ENCODE measurements at regions not wholly inside any gene's neighbourhood (a gene's known extent, or its start where the extent isn't known, plus 50 kb on each side); places are given as distances from the start of the nearest gene placed in this dataset.
A peak's percentile ranks its signal among the peaks of the same experiment; 100 is the strongest.

DNA sequence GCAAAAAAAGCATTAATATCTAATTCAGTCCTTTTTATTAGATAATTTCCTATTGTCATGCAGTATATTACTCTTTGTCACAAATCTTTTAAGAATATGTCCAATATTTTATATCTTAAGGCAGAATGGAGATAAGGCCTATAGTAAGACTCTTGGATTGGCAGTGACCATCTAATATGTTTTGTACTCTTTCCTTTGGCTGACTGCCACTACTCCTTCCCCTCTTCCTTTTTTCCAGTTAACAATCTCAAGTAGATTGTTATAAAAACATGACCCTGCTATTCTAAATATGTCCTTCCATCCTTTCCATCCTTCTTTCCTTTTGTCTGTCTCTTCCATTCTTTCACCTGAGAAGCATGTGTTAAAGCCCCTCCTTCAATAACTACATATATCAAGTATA, 92.8 kb upstream of the TMEM168 start:
- no peak for DNase-seq (ENCODE audit: low spot score)

- DNase-seq (ENCODE audit: low spot score): no peak
These were observed 92.3 kb upstream of the TMEM168 start for GRCh38 chr7:112882511-112882910.

- DNase-seq (ENCODE audit: low spot score): no peak
These were observed 91.8 kb upstream of the TMEM168 start for GRCh38 chr7:112882022-112882421.

GRCh38 chr7:112880818-112881418, 90.7 kb upstream of the TMEM168 start:
- no peak for DNase-seq (ENCODE audit: low spot score)

- no peak for DNase-seq (ENCODE audit: low spot score)
These were observed 87.7 kb upstream of the TMEM168 start for GRCh38 chr7:112877691-112878460.

DNA sequence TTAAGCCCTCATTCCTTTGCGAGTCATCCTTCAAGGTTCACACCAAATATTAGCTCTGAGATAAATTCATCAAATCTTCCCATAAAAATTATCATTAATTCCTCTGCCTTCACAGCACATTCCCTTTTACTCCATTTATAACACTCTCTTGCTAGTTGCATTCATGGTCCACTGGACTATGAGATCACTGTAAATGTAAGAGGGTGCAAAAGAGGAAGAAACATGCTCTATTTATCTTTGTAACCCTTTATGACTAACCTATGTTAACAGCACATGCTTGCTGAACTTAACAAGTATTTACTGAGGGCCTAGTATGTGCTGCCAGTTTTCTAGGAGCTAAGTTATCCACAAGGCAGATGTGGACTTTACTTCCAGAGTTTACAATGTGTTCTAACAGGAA, 86.7 kb upstream of the TMEM168 start:
- DNase-seq (ENCODE audit: low spot score): no peak

GRCh38 chr7:112874909-112875308, 84.7 kb upstream of the TMEM168 start:
- no peak for DNase-seq (ENCODE audit: low spot score)

- DNase-seq (ENCODE audit: low spot score): no peak
These were observed 83.8 kb upstream of the TMEM168 start for GRCh38 chr7:112873831-112874553.

GRCh38 chr7:112869111-112869774, 79.0 kb upstream of the TMEM168 start:
- peak; percentile 67 for DNase-seq (ENCODE audit: low spot score)

GRCh38 chr7:112868609-112869008, 78.4 kb upstream of the TMEM168 start:
- DNase-seq (ENCODE audit: low spot score): no peak

- no peak for DNase-seq (ENCODE audit: low spot score)
These were observed 76.2 kb upstream of the TMEM168 start for GRCh38 chr7:112866424-112866823.

- DNase-seq (ENCODE audit: low spot score): no peak
These were observed 74.2 kb upstream of the TMEM168 start for GRCh38 chr7:112864380-112864779.

- DNase-seq (ENCODE audit: low spot score): no peak
These were observed 68.6 kb upstream of the TMEM168 start for GRCh38 chr7:112858838-112859237.

GRCh38 chr7:112855227-112855626, 65.0 kb upstream of the TMEM168 start:
- DNase-seq (ENCODE audit: low spot score): no peak

GRCh38 chr7:112854169-112854568, 64.0 kb upstream of the TMEM168 start:
- no peak for DNase-seq (ENCODE audit: low spot score)

DNA sequence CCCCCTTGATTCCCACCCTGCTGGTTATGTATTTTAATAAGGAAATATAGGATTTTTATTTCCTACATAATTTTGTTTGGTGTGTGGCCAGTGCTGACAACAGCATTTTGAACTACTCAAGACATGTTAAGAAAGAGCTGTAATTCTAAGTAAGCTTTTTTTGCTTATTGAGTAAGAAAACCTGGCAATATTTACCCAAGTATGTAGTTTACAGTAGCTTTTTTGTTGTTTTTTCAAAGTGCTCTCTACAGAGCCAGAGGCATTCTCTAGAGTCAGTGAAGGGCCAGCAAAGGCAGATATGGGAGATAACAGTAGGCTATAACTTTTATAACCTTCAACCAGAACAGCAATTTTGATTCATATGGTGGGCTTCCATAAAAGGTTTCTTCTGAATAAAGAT, 63.2 kb upstream of the TMEM168 start:
- no peak for DNase-seq (ENCODE audit: low spot score)

DNA sequence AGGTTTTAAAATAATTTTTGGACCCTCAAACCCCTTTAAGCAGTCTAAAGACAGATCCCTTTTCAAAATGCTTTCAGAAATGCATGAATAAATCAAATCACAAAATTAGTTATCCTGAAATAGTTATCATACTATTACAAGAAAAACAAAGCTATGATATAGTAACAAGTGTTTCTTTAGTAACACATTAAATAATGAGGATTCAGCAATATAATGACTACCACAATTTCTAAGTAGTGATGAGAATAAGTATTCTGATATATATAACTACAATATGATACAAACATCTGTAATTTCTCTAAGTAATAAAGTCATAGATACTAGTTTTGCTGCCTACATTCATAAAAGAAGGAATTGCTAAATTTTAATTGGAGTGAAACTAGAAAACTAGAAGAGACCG, 53.0 kb upstream of the TMEM168 start:
- DNase-seq (ENCODE audit: low spot score): no peak

Measured in H4 (cell line).